ENCODE measurements at regions not wholly inside any gene's neighbourhood (a gene's known extent, or its start where the extent isn't known, plus 50 kb on each side); places are given as distances from the start of the nearest gene placed in this dataset.
"Not testable (repeated sequence)": the region's sequence is repeated elsewhere in the genome, so short reads cannot be mapped to it uniquely, and the experiment has no call there.

- no peak for DNase-seq
Observed at GRCh38 chrX:18102006-18102405, 118.7 kb downstream of the BEND2 start.

GRCh38 chrX:18101087-18101486 lies 119.6 kb downstream of the BEND2 start:
- no peak for DNase-seq

DNA sequence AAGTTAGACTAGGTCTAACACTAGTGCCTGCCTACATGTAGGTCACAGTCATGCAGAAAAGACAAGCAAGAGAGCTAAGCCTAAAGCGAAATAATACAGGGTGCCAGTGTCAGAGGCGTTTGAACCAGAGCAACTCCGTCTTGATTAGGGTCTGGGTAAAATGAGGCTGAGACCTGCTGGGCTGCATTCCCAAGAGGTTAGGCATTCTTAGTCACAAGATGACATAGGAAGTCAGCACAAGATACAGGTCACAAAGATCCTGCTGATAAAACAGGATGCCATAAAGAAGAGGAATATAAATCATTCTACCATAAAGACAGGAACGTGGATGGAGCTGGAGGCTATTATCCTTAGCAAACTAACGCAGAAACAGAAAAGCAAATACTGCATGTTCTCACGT lies 120.9 kb downstream of the BEND2 start:
- no peak for DNase-seq

DNA sequence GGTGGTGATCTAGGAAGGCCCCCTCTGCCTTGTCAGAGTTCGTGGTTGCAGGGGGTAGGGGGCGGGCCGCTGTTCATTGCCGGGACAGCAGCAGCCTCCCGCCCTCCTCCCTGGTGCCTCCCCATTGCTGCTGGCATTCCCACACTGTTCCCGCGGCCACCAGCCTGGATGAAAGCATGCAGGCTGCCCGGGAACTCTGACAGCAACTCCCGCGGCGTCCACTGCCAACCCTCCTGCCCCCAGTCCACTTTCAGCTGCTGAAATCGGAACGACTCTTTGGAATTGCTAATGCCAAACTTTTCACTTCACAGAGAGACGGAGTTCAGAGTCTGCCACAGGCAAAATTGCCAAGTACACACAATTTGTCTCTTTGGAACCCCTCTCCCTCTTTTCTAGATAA lies 121.9 kb downstream of the BEND2 start:
- no peak for DNase-seq

- no peak for DNase-seq
Observed at GRCh38 chrX:18076434-18076833, 144.3 kb downstream of the BEND2 start.

GRCh38 chrX:18075603-18076002 lies 145.1 kb downstream of the BEND2 start:
- DNase-seq: no peak

DNA sequence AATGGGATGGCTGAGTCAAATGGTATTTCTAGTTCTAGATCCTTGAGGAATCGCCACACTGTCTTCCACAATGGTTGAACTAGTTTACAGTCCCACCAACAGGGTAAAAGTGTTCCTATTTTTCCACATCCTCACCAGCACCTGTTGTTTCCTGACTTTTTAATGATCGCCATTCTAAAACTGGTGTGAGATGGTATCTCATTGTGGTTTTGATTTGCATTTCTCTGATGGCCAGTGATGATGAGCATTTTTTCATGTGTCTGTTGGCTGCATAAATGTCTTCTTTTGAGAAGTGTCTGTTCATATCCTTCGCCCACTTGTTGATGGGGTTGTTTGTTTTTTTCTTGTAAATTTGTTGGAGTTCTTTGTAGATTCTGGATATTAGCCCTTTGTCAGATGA lies 152.6 kb downstream of the BEND2 start:
- DNase-seq: not testable (repeated sequence)

DNA sequence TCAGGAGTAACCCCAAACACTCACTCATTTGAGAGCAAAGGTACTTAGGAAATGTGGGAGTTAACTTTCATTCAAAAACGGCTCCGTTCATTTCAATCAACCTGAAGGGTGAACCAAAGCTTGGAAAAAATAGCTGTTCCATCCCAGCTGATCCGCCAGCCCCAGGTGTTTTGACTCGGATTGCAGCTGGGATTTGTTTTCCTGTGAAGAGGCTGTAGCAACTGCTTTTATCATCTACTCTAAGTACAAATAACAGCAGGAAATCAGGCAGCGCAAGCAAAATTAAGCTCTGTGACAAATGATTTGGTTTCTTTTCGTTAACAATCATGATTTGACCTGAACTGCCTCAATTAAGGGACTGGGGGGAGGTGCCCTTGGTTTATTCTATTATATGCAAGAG lies 154.7 kb downstream of the BEND2 start:
- DNase-seq: no peak

- DNase-seq: no peak
Observed at GRCh38 chrX:18051690-18052089, 169.0 kb downstream of the BEND2 start.

DNA sequence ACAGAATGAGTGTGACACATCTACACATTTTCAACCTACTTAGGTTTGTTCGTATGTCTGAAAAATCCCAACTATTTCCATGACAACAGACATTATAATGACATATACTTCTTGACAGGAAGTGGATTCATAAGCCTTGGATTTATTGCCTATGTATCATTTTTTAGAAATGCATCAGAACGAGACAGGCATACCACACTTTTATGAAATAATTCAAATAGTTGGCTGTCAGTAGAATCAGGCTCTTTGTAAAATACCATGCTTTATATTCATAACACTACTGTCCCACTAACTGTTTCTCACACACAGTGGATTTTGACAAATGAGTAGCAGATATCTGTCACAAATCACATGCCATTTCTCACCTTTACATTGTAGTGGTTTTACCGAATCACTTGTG lies 173.2 kb downstream of the BEND2 start:
- no peak for DNase-seq

DNA sequence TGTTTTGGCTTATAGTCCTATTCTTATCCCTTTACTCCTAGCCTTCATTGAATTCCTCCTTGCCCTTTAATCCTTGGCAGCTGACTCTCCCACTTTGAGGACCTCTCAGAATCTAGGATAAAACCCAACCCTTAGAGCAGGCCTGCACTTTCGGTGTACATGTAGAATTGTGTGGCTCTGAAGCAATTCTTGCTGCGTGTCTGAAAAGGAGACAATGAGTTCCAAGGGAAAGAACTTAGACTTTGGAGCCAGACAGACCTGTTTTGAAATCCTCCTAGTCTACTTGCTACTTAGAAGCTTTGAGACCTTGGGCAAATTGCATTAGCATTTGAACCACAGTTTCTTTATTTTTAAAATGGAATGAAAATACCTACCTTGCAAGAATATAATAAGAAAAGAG lies 175.2 kb downstream of the BEND2 start:
- DNase-seq: no peak

DNA sequence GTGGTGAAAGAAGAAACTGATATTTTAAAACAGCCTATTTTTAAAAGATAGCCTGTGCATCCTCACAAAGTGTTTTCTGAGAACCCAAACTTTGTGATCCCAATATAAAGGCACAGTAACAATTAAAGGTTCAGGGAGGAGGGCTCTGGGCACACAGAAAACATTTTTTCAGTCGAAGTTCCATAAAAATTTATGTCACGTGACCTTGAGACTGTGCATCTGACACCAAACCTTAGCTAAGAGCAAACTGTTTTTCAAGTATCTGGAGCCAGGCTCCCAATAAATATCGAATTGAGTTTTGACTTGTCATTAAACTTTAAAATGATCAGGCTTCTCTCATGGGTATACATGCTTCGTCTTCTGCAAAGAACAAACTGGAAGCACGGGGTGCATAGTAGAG lies 177.9 kb downstream of the BEND2 start:
- no peak for DNase-seq

DNA sequence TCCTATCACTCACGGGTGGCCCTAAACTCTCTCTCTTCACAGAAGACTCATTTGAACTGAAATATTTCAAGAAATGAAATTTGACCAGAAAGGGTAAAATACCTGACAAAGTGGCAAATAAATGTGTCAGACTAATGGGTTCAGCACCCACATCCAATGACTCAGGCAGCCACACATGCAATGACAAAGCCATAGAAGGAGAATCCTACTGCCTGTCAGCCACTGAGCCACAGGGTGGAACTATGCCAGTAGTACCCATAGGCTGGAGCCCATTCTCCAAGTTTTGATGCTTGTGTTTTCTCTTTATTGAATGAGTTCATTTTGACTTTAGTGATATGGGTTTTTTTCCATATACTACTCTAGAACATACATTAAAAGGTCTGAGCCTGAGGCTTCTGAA lies 179.0 kb downstream of the BEND2 start:
- no peak for DNase-seq

DNA sequence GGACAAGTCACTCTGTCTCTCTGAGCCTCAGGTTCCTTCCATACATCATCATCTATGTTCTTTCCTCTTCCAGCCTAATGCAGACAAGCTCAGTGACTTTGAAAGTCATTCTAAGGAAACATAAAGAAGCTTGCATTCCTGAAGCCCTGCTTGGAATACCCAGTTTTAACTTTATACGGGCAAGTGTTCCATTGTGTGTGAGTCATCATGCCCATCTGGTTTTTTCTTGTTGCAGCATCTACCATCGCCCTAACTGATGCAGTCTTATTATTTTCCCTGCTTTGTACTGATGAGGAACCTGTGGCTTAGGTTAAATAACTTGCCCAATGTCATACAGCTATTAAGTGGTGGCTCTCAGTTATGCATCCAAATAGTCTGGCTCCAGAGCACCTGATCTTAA lies 177.9 kb upstream of the RAI2 start:
- DNase-seq: no peak

DNA sequence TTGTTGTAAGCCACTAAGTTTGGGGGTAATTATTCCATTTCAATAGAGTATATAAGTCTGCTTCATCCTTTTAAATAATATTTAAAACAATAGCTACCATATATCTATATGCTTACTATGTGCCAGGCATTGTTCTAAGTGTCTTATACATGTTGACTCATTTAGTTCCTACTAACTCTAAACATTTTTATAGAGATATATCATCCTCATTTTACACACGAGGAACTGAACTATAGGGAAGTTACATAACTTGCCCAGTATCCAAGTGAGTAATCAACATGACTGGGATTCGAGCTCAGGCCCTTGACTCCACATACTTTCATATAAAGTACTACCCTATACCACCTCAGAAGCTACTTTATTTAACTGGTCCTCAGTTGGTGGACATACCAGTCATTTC lies 175.3 kb upstream of the RAI2 start:
- no peak for DNase-seq

DNA sequence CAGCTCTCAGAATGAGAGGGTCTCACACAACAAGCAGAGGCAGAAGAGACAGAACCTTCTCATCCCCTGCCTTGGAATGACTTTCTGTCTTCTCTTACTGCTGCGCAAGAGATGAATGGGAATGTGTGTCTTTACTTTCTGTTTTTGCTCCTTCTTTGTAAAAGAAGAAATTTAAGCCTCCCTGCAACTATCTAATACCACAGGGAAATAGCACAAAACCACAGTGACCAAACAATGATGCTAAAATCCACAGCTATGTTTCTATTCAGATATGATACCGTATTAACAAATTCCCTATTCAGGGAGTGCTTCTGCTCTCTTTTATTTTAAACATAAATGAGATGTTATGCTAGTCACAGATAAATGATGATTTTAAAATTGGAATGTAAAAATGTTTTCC lies 173.8 kb upstream of the RAI2 start:
- DNase-seq: no peak

GRCh38 chrX:18034504-18034903 lies 173.4 kb upstream of the RAI2 start:
- DNase-seq: no peak

GRCh38 chrX:18032486-18033221 lies 171.6 kb upstream of the RAI2 start:
- DNase-seq: no peak

GRCh38 chrX:18031726-18032375 lies 170.8 kb upstream of the RAI2 start:
- no peak for DNase-seq

DNA sequence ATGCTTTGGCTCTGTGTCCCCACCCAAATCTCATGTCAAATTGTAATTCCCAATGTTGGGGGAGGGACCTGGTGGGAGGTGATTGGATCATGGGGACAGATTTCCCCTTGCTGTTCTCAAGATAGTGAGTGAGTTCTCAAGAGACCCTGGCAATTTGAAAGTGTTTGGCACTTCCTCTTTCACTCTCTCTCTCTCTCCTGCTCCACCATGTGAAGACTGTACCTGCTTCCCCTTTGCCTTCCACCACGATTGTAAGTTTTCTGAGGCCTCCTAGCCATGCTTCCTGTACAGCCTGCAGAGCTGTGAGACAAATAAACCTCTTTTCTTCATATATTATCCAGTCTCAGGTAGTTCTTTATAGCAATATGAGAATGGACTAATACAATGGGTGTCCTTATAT lies 169.6 kb upstream of the RAI2 start:
- not testable (repeated sequence) for DNase-seq

DNA sequence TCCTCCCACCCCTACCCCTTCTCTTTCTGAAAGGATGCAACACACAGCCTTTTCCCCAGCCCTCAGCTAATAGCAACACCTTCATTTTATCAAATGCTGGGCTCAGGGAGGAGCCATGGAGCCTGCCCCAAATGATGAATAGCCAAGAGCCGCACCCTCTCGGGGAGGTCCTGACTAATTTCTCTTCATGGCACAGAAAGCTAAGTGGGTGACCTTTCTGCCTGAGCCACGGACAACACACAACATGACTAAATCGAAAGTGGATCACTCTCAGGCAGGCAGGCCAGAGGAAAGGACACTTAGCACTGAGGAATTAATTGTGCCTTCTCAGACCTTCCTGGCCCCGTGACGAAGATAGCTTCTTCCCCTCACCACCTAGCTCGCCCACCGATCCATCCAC lies 165.1 kb upstream of the RAI2 start:
- no peak for DNase-seq

DNA sequence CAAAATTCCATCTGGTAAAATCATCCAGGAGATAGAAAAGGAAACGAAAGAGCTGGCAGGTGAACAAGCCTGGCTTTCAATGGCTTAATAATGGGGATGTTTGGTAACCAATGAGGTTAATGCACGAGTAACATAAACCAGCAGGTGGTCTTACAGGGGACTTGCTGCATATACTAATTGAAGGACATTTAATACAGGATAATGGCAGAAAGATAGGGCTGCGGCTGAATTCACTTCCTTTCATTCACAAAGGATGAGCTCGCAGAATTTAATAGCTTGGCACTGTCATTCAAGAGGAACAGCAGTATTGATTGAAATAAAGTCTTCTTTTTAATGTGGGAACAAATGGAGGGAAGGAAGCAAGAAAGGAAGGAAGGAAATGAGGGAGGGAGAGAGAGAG lies 156.3 kb upstream of the RAI2 start:
- no peak for DNase-seq

- no peak for DNase-seq
Observed at GRCh38 chrX:18016941-18017340, 155.8 kb upstream of the RAI2 start.

- DNase-seq: no peak
Observed at GRCh38 chrX:18010253-18010652, 149.2 kb upstream of the RAI2 start.

DNA sequence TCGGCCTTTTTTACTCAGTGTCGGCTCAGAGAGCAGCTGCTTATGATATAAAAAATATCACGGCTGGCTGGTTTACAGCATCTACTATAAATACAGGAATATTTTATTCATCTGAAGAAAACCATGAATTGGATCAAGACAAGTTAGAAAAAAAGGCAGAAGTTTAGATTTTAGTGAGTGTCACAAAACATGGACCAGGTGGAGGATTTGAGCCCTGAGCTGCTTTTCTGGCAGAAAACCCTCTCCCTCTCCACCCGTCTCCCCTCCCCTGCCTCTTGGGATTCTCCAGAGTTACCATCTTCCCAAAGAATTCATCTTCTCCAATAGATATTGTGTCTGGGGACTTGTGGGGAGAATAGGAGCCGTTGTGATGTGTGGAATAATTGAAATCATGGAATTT lies 142.8 kb upstream of the RAI2 start:
- no peak for DNase-seq

Data from occipital lobe (tissue), 1 donor.